A673 (cell line): ENCODE measurements at regions not wholly inside any gene's neighbourhood (a gene's known extent, or its start where the extent isn't known, plus 50 kb on each side); places are given as distances from the start of the nearest gene placed in this dataset.

Source experiments
- CTCF ChIP-seq: fragments of 300-800, 200-600 bp; sonication (generic); conservative IDR thresholded peaks from 2 replicates; pipeline ENCODE4 v1.5.1; 2017; ENCODE audit warnings: low read depth, mild to moderate bottlenecking, antibody characterized with exemption, low read length, moderate library complexity, mixed read lengths
- EZH2 ChIP-seq: fragments of 200-600 bp; sonication (generic); IDR thresholded peaks from 2 replicates; pipeline ENCODE4 v1.6.1; 2017; ENCODE audit warnings: borderline replicate concordance, low read depth, mild to moderate bottlenecking, mixed read lengths, antibody characterized with exemption, low read length; ENCODE audit not compliant: poor library complexity, severe bottlenecking

GRCh38 chr3:26292780-26293179 is 329.8 kb upstream of the LRRC3B start:
- no peak for TF ChIP-seq CTCF
- no peak for TF ChIP-seq EZH2
